ENCODE measurements at regions not wholly inside any gene's neighbourhood (a gene's known extent, or its start where the extent isn't known, plus 50 kb on each side); places are given as distances from the start of the nearest gene placed in this dataset.

DNA sequence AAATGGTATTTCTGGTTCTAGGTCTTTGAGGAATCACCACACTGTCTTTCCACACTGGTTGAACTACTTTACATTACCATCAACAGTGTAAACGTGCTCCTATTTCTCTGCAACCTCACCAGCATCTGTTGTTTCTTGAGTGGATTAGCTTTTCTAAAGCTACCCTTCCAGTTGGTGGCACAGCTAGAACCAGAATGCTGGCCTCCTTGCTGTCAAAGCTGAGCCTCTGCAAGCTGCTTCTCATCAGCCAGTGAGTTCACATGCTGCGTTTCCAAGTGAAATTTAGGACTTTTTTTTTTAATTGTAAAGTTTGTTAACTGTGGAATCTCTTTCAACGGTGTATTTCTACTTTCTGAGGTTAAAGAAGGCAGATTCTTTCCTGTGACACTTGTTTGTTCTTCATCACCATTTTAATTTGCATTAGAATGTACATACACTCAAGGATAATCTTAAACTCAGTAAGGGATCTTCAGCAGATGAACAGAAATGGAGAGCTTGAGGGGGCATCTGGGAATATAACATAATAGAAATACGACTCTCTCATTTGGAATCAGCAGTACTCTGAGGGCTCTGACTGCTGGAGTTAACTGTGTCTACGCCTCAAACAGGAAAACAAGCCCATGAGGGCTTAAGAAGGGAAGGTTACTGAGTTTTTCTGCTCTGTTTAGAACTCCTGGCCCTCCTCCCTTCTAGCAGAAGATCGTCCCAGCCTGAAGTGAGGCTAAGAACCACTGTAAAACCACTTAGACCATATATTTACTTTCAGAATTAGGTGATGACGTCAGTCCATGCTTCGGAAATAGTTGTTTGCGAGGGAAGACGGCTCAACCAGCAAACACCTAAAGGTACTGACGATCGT is 148.4 kb upstream of the FAM20A start:
- no peak for DNase-seq

DNA sequence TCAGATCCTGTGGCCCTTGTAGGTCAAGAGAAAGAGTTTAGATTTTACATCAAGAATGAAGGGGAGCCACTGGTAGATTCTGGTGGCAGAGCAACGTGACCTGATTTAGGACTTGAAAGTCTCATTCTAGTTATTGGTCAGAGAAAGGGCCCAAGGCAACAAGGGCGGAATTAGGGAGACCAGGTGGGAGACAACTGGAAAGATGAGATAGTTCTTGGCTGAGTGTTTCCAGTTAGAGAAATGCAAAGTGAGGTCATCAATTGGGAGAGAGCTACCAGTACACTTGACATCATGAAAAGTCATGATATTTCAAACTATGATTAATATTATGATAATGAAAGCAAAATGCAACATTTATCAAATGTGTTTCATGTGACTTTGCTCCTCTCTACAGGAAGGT is 147.2 kb upstream of the FAM20A start:
- no peak for DNase-seq

DNA sequence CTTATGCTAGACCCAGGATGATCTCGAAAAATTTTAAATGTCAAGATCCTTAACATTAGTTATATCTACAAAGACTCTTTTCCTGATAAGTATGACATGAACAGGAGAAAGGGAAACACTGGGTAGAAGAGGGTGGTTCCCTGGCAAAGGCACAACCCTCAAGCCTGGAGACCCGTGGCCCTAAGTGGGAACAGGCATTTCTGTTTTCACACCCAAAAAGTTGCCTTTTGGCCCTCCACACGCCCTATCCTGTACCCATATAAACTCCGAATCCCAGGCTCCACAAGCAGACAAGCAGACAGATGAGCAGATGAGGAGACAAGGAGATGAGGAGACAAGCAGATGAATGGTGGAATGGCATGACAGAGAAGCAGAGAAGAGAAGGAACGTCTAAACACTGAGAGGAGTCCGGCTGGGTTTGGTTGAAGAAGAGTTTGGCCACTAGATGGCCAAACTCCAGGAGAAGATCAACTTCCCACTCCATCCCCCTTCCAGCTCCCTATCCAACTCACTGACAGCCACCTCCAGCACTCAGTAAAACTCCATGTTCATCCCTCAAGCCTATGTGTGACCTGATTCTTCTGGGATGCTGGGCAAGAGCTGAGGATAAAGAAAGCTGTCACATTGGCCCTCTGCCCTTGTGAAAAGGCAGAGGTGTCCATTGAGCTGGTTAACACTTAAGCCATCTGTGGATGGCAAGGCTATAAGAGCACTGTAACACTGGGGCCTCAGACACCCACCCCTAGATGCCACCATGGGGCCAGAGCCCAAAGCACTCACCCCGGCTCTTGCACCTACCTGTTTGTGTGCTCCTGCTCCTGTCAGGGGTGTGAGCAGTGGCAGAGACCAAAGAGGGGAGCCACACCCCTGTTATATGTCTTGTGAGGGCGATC is 139.6 kb upstream of the FAM20A start:
- DNase-seq: no peak

DNA sequence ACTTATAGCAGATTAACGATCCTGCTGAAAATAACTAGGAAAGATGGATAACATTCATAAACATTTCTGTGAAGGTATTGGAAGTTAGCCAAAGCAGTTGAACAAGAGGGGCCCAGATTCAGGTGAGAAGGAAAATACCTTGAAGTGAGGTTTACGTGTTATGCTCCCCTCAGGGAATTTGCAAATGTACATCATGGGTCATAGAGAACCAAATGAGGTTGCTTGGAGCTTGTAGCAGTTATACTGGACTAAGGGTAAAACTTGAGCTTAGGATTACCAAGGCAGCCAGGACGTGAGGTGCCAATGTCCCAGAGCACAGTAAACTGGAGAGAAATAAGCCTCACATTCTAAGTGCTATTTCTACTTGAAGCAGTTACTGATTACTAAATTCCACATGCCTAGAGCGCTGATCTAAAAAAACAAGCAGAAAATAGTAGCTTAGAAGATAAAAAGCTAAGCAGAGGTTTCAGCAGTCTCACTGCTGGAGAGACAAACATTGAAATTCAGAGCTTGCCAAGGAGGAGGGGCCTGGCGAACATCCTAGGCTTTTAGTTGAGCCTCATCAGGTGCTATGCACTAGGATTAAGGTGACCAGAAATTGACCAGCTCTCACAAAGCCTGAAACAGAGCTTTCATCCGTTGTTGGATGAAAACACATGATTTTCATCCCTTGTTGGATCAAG is 136.7 kb upstream of the FAM20A start:
- no peak for DNase-seq

DNA sequence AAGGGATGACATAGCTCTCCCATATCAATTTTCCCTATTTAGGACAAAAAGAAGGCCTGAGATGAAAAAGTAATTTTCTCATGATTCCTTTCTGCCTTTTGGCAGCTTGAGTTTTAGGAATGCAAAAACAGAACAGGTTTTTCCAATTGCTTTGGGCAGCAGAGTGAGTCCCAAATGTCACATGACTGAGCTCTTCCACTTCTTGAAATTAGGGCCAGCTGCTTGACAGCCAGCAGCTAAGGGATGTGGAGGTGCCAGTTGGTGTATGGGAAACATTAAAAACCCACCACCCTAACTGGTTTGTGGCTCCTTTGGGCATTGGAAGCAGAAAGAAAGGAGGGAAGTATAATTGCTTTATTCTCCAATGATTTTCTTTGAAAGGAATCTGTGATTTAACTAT is 133.8 kb upstream of the FAM20A start:
- DNase-seq: no peak

DNA sequence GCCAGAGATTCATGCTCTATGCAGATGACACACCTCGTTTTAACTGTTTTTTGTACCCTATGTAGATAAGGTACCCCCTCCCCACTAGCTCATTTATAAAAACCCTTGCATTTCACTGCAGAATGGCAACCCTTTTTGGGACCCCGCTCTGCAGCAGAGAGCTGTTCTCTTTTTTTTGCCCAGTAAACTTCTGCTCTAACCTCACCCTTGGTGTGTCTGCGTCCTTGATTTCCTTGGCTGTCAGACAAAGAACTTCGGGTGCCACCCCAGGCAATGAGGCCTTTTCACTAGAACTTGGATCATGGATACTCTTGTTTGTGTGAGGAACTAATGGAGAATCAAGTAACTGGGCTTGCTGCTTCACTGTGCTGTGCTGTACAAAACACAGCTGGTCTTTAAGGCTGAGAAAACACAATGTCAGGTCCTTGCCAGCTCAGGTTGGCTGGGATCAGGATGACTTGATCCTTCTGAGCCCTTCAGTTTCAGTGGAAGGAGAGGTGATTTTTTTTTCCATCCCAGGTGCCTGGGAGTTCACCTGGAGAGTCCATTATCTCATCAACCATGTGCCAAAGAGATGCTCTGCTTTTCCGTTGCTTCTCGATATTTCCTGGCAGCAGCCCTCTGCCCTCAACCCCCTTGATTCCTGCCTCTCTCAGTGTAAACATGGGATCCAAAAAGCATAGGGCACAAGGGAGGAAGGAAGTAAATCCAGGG is 133.2 kb upstream of the FAM20A start:
- no peak for DNase-seq

DNA sequence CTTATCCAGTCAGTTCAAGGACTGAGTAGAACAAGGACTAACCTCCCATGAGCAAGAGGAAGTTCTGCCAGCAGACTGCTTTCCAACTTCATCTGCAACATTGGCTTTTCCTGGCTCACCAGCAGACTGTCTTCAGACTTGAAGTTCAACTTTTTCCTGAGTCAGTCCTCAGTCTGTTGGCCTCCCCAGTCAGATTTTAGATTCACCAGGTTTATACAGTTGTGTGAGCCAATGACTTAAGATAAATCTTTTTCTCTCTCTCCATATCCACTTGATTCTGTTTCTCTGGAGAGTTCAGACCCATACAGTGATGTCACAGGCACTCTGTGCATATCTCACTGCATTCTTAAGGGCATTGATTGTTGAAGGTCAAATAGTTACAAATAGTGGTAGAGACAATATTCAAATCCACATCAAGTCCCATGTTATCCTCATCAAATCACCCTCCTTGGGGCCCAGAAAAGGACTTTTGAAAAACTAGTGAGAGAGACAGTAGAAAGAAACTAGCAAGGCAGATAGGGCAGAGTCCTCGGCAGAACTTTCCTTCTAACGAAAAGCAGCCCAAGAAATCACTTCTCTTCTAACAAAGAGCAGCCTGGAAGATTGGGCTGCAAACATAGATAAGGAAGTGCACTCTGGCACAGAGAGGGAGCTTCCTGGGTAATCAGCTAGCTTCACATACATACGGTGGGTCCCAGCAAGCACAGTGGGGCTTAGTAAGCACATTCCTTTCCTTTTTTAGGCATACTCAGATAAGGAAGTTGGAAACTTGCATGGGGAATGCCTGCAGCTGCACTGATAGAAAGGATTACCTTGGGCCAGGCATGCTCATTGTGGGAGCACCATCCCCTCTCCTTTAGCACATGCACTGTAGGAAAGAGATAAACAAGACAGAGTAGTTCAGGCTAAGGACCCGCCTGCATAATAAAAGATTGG is 132.3 kb upstream of the FAM20A start:
- no peak for DNase-seq

DNA sequence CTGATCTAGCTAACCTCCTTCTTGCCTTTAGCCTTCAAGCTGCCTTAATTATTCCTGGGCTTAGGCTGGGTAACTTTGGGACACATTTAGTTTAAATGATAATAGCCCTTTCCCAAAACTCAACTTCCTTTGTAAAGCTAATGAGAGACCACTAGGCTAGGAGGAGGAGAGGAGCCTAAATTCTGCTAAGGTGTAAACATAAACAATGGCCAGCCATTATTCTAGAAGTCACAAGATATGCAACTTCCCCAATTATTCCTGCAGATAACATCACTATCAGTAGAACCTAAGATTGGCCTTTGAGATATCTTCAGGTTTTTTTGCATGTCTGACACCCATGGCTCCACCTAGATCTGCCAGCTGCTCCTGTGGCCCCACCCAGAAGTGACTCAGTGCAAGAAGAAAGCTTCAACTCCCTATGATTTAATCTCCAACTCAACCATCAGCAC is 131.2 kb upstream of the FAM20A start:
- DNase-seq: no peak

DNA sequence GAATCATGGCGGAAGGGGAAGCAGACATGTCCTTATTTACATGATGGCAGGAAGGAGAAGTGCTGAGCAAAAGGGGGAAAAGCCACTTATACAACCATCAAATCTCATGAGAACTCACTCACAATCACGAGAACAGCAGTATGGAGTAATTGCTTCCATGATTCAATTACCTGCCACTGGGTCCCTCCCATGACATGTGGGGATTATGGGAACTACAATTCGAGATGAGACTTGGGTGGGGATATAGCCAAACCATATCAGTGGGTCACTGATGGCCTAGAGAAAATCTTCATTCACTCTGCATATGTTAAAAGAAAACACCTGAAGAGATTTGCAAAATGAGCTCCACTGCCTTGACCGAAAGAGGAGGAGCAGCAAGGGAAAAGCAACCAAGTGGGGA is 130.3 kb upstream of the FAM20A start:
- no peak for DNase-seq

DNA sequence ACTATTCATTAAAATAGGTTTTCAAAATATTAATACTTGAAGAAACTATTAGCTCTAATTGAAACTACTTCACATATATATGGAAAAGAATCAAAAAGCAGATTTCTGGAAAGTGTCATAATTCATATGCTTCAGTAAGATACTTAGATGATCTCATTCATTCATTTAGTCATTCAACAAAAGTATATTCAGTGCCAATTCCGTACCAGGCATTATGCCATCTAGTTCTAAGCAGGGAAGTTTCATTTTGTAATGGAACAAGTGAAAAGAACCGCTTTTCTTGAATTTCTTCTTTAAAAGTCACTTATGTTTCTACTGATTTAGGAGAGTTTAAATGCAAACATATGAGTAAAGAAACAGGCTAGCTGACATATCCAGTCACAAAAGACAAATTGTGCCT is 118.3 kb upstream of the FAM20A start:
- DNase-seq: no peak

DNA sequence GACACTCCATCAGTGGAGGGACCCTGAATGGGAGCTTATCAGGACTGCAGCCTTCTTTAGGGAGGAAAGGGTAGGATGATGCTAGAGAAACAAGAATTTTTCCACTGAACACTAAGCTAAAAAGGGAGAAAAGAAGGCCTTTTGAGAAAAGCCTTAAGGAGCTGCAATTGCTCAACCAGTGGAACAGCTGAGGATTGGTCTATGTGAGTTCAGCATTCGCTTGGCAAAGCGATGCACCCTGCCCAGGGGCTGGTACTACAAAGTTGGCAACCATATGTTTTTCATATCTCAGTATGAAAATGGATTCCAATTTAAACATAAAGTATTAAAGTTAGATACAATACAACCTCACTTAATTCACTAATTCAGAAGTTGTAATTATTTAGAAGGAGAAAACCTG is 117.8 kb upstream of the FAM20A start:
- no peak for DNase-seq

DNA sequence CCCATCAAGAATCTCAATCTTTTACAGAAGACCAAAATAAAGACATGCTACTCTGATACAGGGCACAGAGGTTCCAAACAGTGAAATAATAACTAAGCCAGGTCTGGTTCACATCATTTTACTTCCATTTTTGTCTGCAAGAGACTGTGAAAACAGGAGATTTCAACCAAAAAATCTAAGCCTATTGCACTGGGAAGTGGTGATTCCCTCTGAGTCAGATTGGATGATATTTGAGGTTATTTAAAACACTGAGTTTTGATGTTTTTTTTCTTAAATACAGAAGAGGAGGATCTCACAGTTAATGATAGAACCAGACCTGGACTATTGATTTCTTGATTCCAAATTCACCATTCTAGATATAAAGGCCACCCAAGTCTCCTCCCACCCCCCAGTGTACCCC is 117.3 kb upstream of the FAM20A start:
- DNase-seq: no peak

DNA sequence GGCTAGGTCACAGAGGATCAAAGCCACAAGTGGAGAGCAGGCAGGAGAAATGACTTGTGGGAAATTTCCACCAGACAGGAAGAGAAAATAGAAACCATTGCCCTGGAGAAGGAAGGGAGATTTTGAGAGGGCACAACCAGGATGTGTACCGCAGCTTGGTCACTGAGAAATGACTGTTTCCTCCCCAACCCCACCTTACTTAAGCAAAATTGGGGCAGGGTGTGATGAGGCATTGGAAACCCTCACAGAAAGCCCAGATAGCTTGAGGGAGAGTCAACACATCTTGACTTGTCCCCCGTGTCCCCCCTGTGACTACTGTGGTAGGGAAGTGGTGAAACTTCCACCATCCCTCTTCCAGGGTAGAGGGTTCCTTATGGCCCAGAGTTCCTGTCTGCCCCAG is 113.5 kb upstream of the FAM20A start:
- no peak for DNase-seq

DNA sequence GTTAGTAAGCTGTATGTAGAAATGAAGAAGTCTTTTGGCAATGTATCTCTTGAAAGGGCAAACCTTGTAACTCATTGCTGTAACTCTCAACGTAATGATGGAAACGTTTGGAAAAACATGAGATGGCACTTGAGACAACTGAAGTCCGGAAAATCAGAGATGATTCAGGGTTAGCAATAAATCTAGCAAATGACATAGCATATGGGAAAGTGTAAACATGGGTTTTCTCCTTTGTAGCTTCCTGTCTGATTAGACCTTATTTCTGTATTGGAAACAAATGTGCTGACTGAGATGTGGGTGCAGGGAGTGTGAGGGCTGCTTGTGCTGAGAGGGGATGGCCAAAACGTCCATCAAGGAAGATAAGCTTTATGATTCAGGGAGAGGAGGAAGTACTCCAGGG is 110.7 kb upstream of the FAM20A start:
- no peak for DNase-seq

DNA sequence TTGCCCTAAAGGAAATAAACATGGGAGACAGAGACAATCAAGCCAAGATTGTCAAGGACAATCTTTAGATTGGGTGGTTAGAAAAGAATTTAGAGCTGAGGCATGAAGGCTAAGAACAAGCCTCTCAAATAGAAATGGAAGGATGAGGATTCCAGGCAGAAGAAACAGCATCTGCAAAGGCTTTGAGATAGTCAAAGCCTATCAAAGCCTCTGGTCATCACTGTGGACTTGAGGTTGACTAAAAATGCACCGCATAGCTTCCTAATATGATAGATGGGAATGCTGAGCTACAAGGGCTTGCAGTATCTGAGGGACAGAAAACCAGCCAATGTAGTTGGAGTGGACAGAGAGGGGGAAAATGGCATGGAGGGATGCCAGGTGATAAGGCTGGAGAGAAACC is 109.8 kb upstream of the FAM20A start:
- no peak for DNase-seq

DNA sequence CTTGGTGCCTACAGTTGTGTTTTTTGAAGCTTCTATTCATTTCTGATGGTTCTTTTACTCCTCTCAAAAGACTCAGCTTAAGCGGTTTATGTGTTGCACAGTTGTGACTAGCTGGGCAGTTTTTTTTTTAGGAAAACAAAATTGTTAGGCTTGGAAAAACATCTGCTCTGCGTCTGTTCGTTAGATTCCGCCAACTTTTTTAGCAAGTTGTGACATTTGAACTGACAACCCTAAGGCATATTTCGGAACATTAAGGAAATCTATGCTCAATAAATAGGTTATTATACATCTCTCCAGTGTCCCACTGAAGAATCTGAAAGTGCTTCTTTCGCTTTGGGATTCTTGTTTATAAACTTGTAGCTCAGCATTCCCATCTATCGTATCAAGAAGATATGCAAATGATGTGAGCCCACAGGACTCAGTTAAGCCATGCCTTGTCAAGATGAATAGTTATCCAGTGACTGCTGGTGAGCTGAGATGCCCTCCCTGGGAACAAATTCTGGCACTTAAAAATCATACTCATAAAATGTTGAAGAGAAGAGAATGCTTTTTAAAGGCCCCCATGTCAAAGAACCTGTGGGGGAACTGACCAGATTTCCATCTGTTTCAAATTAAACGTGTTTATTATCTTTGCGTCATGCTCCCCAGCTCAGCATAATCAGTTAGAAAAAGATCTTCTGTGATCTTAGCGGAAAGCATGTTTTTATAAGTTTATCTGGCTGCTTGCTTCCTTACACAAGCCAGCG is 109.0 kb upstream of the FAM20A start:
- no peak for DNase-seq

DNA sequence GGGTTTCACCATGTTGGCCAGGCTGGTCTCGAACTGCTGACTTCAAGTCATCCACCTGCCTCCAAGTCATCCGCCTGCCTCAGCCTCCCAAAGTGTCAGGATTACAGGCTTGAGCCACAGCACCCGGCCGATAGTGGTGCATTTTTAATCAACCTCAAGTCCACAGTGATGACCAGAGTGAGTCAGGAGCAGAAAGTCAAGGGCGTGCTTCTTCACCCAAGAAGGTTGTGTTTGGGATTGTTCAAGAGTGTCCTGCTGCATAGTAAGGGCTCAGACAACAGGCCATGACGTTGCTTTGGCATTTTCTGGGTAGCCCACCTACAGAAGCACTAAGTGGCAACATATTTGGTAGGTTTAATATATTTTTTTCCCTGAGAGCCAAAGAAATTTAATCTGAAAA is 108.3 kb upstream of the FAM20A start:
- DNase-seq: no peak

DNA sequence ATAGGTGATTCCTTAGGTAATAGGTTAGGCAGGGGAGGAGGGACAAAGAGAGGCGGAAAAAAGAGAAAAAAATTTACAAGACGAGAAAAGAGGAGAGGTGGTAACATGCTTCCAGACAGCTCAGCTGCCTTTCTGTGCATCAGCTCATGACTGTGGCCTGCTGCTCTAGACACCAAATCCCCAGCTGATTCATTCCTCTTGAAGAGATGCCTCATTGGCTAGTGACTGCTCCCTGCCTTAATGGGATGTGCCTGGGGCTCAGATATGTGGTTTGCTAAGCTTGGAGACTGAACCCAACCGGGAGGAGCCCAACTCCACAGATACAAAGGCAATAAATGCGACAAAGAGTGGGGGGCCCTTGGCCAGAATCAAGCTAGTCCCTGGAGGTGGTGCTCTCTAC is 105.9 kb upstream of the FAM20A start:
- peak in 2 of 56 donors; percentile 2 to 5 for DNase-seq

DNA sequence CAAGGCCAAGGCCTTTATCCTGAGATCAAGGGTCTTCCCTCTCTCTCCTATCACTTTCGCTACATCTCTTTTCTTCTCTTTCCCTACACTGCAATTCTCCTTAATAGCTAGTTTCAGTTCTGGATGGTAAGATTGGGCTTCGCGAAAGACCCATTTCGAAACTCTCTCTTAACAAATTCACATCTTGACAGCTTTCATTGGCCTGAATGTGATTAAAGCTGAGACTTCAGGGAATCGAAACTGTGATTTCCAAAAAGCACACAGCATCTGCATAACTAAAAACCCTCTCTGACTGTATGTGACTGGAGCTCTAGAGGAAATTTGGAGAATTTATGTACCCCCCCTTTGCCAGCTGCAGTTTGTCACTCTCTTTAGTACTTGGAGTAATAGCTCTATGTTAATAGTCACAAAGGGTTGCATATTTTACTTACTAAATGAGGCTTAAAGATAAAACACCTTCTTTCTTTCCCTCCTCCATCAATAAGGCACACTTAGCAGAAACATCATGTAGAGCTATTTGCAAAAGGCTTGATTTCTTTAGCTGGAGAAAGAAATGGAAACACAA is 105.3 kb upstream of the FAM20A start:
- peak in 2 of 56 donors; percentile 1 to 12 for DNase-seq

All from nucleus accumbens (tissue), 56 donors.